ENCODE measurements at regions not wholly inside any gene's neighbourhood (a gene's known extent, or its start where the extent isn't known, plus 50 kb on each side); places are given as distances from the start of the nearest gene placed in this dataset.

DNA sequence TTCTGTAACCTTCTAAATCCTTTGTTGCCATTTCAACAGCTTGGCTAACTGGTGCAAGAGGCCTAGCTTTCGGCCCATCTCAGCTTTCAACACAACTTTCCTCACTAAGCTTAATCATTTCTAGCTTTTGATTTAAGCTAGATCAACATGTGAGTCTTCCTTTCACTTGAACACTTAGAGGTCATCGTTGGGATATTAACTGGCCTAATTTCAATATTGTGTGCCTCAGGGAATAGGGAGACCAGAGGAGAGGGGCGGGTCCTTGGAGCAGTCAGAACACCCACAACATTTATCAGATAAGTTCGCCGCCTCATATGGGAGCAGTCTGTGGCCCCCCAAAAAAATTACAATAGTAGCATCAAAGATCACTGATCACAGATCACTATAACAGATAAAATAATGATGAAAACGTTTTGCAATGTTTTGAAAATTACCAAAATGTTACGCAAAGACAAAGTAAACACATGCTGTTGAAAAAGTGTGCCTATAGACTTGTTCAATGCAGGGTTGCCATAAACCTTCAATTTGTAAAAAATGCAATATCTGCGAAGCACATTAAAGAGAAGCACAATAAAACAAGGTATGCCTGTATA lies 66.8 kb upstream of the PCSK1 start:
- ATAC-seq (no peak), DNase-seq (ENCODE audit: low read depth, low spot score) (no peak)
- Histone ChIP-seq H3K79me2 (ENCODE audit: insufficient read depth, low read length) (no peaks in the 10 kb centered on the region), H3K9ac (ENCODE audit: low read length) (no peak overlapping the region), H3K9me3 (ENCODE audit: control insufficient read depth in 1 of 2, insufficient read depth in 1 of 2, low read depth in 1 of 2, low read length in 2 of 2) (no peaks in the 10 kb centered on the region), H2AFZ (ENCODE audit: low read depth, low read length, poor library complexity, severe bottlenecking) (no peak overlapping the region), H3K4me1 (ENCODE audit: control insufficient read depth in 1 of 2, insufficient read depth in 2 of 2, low read length in 2 of 2) (no peaks in the 10 kb centered on the region), H3K36me3 (ENCODE audit: control insufficient read depth in 1 of 2, insufficient read depth in 2 of 2, low read length in 2 of 2) (no peaks in the 10 kb centered on the region), H3K9me2 (ENCODE audit: insufficient read depth) (no peaks in the 10 kb centered on the region), H3K4me3 (replicated peaks in 1 of 2; ENCODE audit: low read depth in 1 of 2, low read length in 2 of 2) (no peak overlapping the region), H4K20me1 (ENCODE audit: insufficient read depth) (no peaks in the 10 kb centered on the region), H3K4me2 (ENCODE audit: low read length) (no peak overlapping the region), H3K27me3 (ENCODE audit: insufficient read depth, low read length) (no peaks in the 10 kb centered on the region), H3K27ac (ENCODE audit: low read depth, low read length) (no peak overlapping the region)
- BruUV-seq (replicated peaks), result no TSS peak
- TF ChIP-seq CTCF (IDR thresholded peaks at IDR 0.05 in 2 of 3, conservative IDR thresholded peaks at IDR 0.05 in 1 of 3; ENCODE audit: borderline replicate concordance in 1 of 3, insufficient read depth in 1 of 3, low read depth in 2 of 3, low read length in 2 of 3) (no peak), CEBPB (IDR thresholded peaks at IDR 0.05; ENCODE audit: low read depth) (no peak), CBX3 (IDR thresholded peaks at IDR 0.05; ENCODE audit: low read depth) (no peak), ZBTB33 (IDR thresholded peaks at IDR 0.05; ENCODE audit: extremely low read depth, insufficient replicate concordance, low read length) (no peak), ZFX (IDR thresholded peaks at IDR 0.05) (no peak), EZH2 (IDR thresholded peaks at IDR 0.05) (no peak), SP1 (IDR thresholded peaks at IDR 0.05; ENCODE audit: low read depth) (no peak), ELF1 (IDR thresholded peaks at IDR 0.05; ENCODE audit: borderline replicate concordance, low read depth) (no peak), RAD21 (IDR thresholded peaks at IDR 0.05; ENCODE audit: low read depth) (no peak), SIN3A (IDR thresholded peaks at IDR 0.05; ENCODE audit: low read depth) (no peak), EZH2phosphoT487 (IDR thresholded peaks at IDR 0.05; ENCODE audit: borderline replicate concordance) (no peak), JUND (IDR thresholded peaks at IDR 0.05) (no peak), EGR1 (IDR thresholded peaks at IDR 0.05; ENCODE audit: low read depth) (no peak)
- TF ChIP-seq, protein P1, sequence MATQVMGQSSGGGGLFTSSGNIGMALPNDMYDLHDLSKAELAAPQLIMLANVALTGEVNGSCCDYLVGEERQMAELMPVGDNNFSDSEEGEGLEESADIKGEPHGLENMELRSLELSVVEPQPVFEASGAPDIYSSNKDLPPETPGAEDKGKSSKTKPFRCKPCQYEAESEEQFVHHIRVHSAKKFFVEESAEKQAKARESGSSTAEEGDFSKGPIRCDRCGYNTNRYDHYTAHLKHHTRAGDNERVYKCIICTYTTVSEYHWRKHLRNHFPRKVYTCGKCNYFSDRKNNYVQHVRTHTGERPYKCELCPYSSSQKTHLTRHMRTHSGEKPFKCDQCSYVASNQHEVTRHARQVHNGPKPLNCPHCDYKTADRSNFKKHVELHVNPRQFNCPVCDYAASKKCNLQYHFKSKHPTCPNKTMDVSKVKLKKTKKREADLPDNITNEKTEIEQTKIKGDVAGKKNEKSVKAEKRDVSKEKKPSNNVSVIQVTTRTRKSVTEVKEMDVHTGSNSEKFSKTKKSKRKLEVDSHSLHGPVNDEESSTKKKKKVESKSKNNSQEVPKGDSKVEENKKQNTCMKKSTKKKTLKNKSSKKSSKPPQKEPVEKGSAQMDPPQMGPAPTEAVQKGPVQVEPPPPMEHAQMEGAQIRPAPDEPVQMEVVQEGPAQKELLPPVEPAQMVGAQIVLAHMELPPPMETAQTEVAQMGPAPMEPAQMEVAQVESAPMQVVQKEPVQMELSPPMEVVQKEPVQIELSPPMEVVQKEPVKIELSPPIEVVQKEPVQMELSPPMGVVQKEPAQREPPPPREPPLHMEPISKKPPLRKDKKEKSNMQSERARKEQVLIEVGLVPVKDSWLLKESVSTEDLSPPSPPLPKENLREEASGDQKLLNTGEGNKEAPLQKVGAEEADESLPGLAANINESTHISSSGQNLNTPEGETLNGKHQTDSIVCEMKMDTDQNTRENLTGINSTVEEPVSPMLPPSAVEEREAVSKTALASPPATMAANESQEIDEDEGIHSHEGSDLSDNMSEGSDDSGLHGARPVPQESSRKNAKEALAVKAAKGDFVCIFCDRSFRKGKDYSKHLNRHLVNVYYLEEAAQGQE (IDR thresholded peaks at IDR 0.05; ENCODE audit: low read depth), result no peak
- TF ChIP-seq, protein P2, sequence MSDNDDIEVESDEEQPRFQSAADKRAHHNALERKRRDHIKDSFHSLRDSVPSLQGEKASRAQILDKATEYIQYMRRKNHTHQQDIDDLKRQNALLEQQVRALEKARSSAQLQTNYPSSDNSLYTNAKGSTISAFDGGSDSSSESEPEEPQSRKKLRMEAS (IDR thresholded peaks at IDR 0.05), result no peak
- CTCF ChIA-PET, result no interaction called here
- POLR2A ChIA-PET, result no interaction called here
- RAD21 ChIA-PET (ENCODE audit: low non-redundant PET in 1 of 2, low total read pairs in 2 of 2, uncharacterized antibody in 2 of 2, unreplicated experiment in 2 of 2), result no interaction called here
- intact Hi-C loops (cut with micrococcal nuclease), result no loop called here

All from HCT116 (cell line).